ENCODE measurements at regions not wholly inside any gene's neighbourhood (a gene's known extent, or its start where the extent isn't known, plus 50 kb on each side); places are given as distances from the start of the nearest gene placed in this dataset.

GRCh38 chr18:77481541-77481940 is 231.9 kb downstream of the GALR1 start:
- no peaks in the 10 kb centered on the region for H3K27me3 ChIP-seq
- no peaks in the 10 kb centered on the region for H3K4me1 ChIP-seq
- no peak overlapping the region for H3K4me3 ChIP-seq (ENCODE audit: low read depth, low read length)
- no peaks in the 10 kb centered on the region for H3K9me3 ChIP-seq
- TF ChIP-seq CTCF (IDR thresholded peaks at IDR 0.05; ENCODE audit: low read depth, low read length): no peak
- no peak for DNase-seq
- H3K36me3 ChIP-seq: no peaks in the 10 kb centered on the region

GRCh38 chr18:77482190-77483085 is 232.8 kb downstream of the GALR1 start:
- H3K4me1 ChIP-seq: no peaks in the 10 kb centered on the region
- H3K27me3 ChIP-seq: no peaks in the 10 kb centered on the region
- no peaks in the 10 kb centered on the region for H3K36me3 ChIP-seq
- TF ChIP-seq CTCF (IDR thresholded peaks at IDR 0.05; ENCODE audit: low read depth, low read length): no peak
- no peaks in the 10 kb centered on the region for H3K9me3 ChIP-seq
- H3K4me3 ChIP-seq (ENCODE audit: low read depth, low read length): no peak overlapping the region
- no peak for DNase-seq

- Histone ChIP-seq H3K36me3 (no peaks in the 10 kb centered on the region), H3K4me3 (ENCODE audit: low read depth, low read length) (no peak overlapping the region), H3K27me3 (no peaks in the 10 kb centered on the region), H3K4me1 (no peaks in the 10 kb centered on the region), H3K9me3 (no peaks in the 10 kb centered on the region)
- no peak for DNase-seq
- no peak for TF ChIP-seq CTCF (IDR thresholded peaks at IDR 0.05; ENCODE audit: low read depth, low read length)
Measured at GRCh38 chr18:77486985-77487384, 237.3 kb downstream of the GALR1 start.

- Histone ChIP-seq H3K9me3 (no peaks in the 10 kb centered on the region), H3K4me3 (ENCODE audit: low read depth, low read length) (no peak overlapping the region), H3K4me1 (no peaks in the 10 kb centered on the region), H3K36me3 (no peaks in the 10 kb centered on the region), H3K27me3 (no peaks in the 10 kb centered on the region)
- TF ChIP-seq CTCF (IDR thresholded peaks at IDR 0.05; ENCODE audit: low read depth, low read length): no peak
- no peak for DNase-seq
Measured at GRCh38 chr18:77487951-77488740, 238.5 kb downstream of the GALR1 start.

- no peak for TF ChIP-seq CTCF (IDR thresholded peaks at IDR 0.05; ENCODE audit: low read depth, low read length)
- Histone ChIP-seq H3K4me3 (ENCODE audit: low read depth, low read length) (no peak overlapping the region), H3K4me1 (no peaks in the 10 kb centered on the region), H3K36me3 (no peaks in the 10 kb centered on the region), H3K9me3 (no peaks in the 10 kb centered on the region), H3K27me3 (no peaks in the 10 kb centered on the region)
- no peak for DNase-seq
Measured at GRCh38 chr18:77495079-77495478, 245.4 kb downstream of the GALR1 start.

Measured in BE2C (cell line).